ENCODE measurements at regions not wholly inside any gene's neighbourhood (a gene's known extent, or its start where the extent isn't known, plus 50 kb on each side); places are given as distances from the start of the nearest gene placed in this dataset.

- TF ChIP-seq, protein P1, sequence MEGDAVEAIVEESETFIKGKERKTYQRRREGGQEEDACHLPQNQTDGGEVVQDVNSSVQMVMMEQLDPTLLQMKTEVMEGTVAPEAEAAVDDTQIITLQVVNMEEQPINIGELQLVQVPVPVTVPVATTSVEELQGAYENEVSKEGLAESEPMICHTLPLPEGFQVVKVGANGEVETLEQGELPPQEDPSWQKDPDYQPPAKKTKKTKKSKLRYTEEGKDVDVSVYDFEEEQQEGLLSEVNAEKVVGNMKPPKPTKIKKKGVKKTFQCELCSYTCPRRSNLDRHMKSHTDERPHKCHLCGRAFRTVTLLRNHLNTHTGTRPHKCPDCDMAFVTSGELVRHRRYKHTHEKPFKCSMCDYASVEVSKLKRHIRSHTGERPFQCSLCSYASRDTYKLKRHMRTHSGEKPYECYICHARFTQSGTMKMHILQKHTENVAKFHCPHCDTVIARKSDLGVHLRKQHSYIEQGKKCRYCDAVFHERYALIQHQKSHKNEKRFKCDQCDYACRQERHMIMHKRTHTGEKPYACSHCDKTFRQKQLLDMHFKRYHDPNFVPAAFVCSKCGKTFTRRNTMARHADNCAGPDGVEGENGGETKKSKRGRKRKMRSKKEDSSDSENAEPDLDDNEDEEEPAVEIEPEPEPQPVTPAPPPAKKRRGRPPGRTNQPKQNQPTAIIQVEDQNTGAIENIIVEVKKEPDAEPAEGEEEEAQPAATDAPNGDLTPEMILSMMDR (IDR thresholded peaks at IDR 0.05) = no peak
- no peak for TF ChIP-seq EP300 (IDR thresholded peaks at IDR 0.05)
These were observed 337.0 kb downstream of the PDGFC start for GRCh38 chr4:156634612-156635011.

All from sigmoid colon (tissue), 4 donors.